CD4-positive, alpha-beta T cell (primary cell): ENCODE measurements at regions not wholly inside any gene's neighbourhood (a gene's known extent, or its start where the extent isn't known, plus 50 kb on each side); places are given as distances from the start of the nearest gene placed in this dataset.

Source experiments
- ATAC-seq: fragments of 200-7000 bp; cut with Tn5 transposase; one replicate; pipeline ENCODE4 v1.10.0; 2022; ENCODE audit warnings: mild to moderate bottlenecking; ENCODE audit not compliant: poor library complexity
- CTCF ChIA-PET: fragments of 350-600 bp; sonication (Branson Sonifier 250); formaldehyde crosslinking; loops from one replicate; lab custom pipeline; 2021; ENCODE audit warnings: antibody characterized with exemption, inconsistent platforms; lab: Charles Lee
- POLR2A ChIA-PET: fragments of 350-600 bp; sonication (Branson Sonifier 250); formaldehyde crosslinking; loops from one replicate; lab custom pipeline; 2021; ENCODE audit warnings: antibody characterized with exemption, inconsistent platforms; lab: Charles Lee
- DNase-seq, 14 experiments: peaks; one replicate each; pipeline ENCODE4 v3.0.0-alpha.2; 2013 to 2020; ENCODE audit warnings: mixed read lengths in 2 of 14
- H3K27ac ChIP-seq, 2 donors: one replicate each; pipeline versions ENCODE4 v1.5.1 to v1.7.0; 2013; ENCODE audit warnings: low read length in 2 of 2, low read depth in 1 of 2, mild to moderate bottlenecking in 1 of 2
- H3K27me3 ChIP-seq, 2 experiments: 1 replicate in 1 of 2; 2 replicates in 1 of 2; pipeline versions ENCODE4 v1.6.1 to v1.7.0; 2013; ENCODE audit warnings: low read length in 2 of 2, control low read depth in 1 of 2, mild to moderate bottlenecking in 1 of 2, moderate library complexity in 1 of 2; ENCODE audit not compliant: insufficient read depth in 2 of 2, control insufficient read depth in 1 of 2
- H3K36me3 ChIP-seq: one replicate; pipeline ENCODE4 v1.6.1; 2013; ENCODE audit warnings: low read length, control low read depth; ENCODE audit not compliant: insufficient read depth
- H3K4me1 ChIP-seq: one replicate; pipeline ENCODE4 v1.6.1; 2013; ENCODE audit warnings: low read length, control low read depth; ENCODE audit not compliant: insufficient read depth
- H3K4me3 ChIP-seq: one replicate; pipeline ENCODE4 v1.5.1; 2013; ENCODE audit warnings: mild to moderate bottlenecking, low read length, moderate library complexity
- H3K9me3 ChIP-seq, 2 experiments: 1 replicate in 1 of 2; 2 replicates in 1 of 2; pipeline versions ENCODE4 v1.6.1 to v1.7.0; 2013; ENCODE audit warnings: low read length in 2 of 2, mild to moderate bottlenecking in 2 of 2, control low read depth in 1 of 2, moderate library complexity in 1 of 2; ENCODE audit not compliant: control insufficient read depth in 1 of 2, insufficient read depth in 1 of 2
- H3K27ac Mint-ChIP-seq: one replicate; pipeline ENCODE4 v1.8.0; 2020; ENCODE audit warnings: mixed read lengths
- H3K27me3 Mint-ChIP-seq: one replicate; pipeline ENCODE4 v1.8.0; 2021; ENCODE audit warnings: mixed read lengths
- H3K36me3 Mint-ChIP-seq: one replicate; pipeline ENCODE4 v1.8.0; 2021; ENCODE audit warnings: low read depth, mixed read lengths
- H3K4me1 Mint-ChIP-seq: one replicate; pipeline ENCODE4 v1.8.0; 2021; ENCODE audit warnings: low read depth, mixed read lengths
- H3K4me3 Mint-ChIP-seq: one replicate; pipeline ENCODE4 v1.8.0; 2020; ENCODE audit warnings: mild to moderate bottlenecking, mixed read lengths
- H3K9me3 Mint-ChIP-seq: one replicate; pipeline ENCODE4 v1.8.0; 2020; ENCODE audit warnings: mixed read lengths
- intact Hi-C, 2 experiments: fragments of 100-400 bp; cut with DNase I in 1 of 2; cut with micrococcal nuclease in 1 of 2; formaldehyde crosslinking; loops; one replicate each; pipeline versions ENCODE4 v1.15.1 to v1.9.0; 2023 to 2025; cut with DNase I, micrococcal nuclease
- TF ChIP-seq, protein P1 (sequence below): fragments of 200-600 bp; IDR thresholded peaks from one replicate; pipeline ENCODE4 v1.8.0; 2022; ENCODE audit warnings: antibody characterized with exemption, mild to moderate bottlenecking

DNA sequence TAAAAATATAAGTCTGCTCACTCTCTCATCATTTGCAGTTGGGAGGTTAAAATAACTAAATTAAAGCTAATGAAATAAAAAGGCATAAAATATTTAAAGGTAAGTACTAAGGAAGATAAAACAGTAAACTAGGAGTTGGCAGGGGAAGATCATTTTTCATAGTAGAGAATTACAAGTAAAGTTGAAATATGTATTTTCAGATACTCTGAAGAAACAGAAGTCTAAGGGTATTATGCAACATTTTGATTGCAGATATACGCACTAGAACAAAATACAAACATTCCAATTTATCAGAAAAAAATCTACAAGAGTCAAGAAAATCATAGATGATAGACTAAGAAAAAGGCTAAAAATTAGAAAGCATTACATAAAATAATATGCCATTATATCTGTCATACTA is 167.6 kb upstream of the CTAGE1 start:
- no peak overlapping the region for H3K27ac ChIP-seq
- H3K9me3 ChIP-seq, result no peaks in the 10 kb centered on the region
- peaks cover 4% of the 10 kb centered on the region for H3K9me3 Mint-ChIP-seq
- intact Hi-C loops, result no loop called here
- H3K27me3 ChIP-seq, result peaks cover 0 to 2% of the 10 kb centered on the region in 2 experiments
- DNase-seq, result no peak
- ChIA-PET CTCF (no interaction called here), POLR2A (no interaction called here)
- H3K4me1 ChIP-seq, result no peaks in the 10 kb centered on the region
- no peaks in the 10 kb centered on the region for H3K36me3 ChIP-seq
- no peaks in the 10 kb centered on the region for H3K36me3 Mint-ChIP-seq
- peaks cover under 1% of the 10 kb centered on the region for H3K27me3 Mint-ChIP-seq
- TF ChIP-seq, protein P1, sequence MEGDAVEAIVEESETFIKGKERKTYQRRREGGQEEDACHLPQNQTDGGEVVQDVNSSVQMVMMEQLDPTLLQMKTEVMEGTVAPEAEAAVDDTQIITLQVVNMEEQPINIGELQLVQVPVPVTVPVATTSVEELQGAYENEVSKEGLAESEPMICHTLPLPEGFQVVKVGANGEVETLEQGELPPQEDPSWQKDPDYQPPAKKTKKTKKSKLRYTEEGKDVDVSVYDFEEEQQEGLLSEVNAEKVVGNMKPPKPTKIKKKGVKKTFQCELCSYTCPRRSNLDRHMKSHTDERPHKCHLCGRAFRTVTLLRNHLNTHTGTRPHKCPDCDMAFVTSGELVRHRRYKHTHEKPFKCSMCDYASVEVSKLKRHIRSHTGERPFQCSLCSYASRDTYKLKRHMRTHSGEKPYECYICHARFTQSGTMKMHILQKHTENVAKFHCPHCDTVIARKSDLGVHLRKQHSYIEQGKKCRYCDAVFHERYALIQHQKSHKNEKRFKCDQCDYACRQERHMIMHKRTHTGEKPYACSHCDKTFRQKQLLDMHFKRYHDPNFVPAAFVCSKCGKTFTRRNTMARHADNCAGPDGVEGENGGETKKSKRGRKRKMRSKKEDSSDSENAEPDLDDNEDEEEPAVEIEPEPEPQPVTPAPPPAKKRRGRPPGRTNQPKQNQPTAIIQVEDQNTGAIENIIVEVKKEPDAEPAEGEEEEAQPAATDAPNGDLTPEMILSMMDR, result no peak
- no peak for ATAC-seq
- H3K4me3 ChIP-seq, result no peak overlapping the region
- H3K4me1 Mint-ChIP-seq, result no peaks in the 10 kb centered on the region
- H3K4me3 Mint-ChIP-seq, result no peak overlapping the region
- H3K27ac Mint-ChIP-seq, result no peak overlapping the region

DNA sequence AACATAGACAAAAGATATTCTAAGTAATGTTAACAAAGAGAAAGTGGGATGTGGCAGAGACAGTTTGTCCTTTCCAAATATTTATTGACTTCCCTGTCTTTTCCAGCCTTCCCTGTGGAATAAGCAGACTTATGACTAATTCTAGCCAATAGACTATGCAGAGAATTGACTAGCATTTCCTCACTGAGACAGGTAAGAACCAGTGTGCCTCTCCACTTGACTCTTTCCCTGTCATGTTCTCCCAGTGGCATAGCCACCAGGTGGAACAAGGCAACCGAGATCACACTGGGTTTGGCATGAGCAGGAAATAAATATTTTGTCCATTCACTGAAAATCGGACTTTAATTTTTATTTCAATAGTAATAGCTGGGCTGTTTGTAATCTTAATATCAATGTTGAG is 168.1 kb upstream of the CTAGE1 start:
- no peaks in the 10 kb centered on the region for H3K4me1 ChIP-seq
- no peak overlapping the region for H3K27ac ChIP-seq
- no peaks in the 10 kb centered on the region for H3K27me3 Mint-ChIP-seq
- no peaks in the 10 kb centered on the region for H3K36me3 ChIP-seq
- intact Hi-C loops, result no loop called here
- H3K27me3 ChIP-seq, result peaks cover 0 to 2% of the 10 kb centered on the region in 2 experiments
- H3K4me3 Mint-ChIP-seq, result no peak overlapping the region
- ChIA-PET CTCF (no interaction called here), POLR2A (no interaction called here)
- DNase-seq (no peak), ATAC-seq (no peak)
- H3K9me3 ChIP-seq, result no peaks in the 10 kb centered on the region
- TF ChIP-seq, protein P1, result no peak
- H3K4me1 Mint-ChIP-seq, result no peaks in the 10 kb centered on the region
- H3K27ac Mint-ChIP-seq, result no peak overlapping the region
- peaks cover 4% of the 10 kb centered on the region for H3K9me3 Mint-ChIP-seq
- H3K4me3 ChIP-seq, result no peak overlapping the region
- H3K36me3 Mint-ChIP-seq, result no peaks in the 10 kb centered on the region

DNA sequence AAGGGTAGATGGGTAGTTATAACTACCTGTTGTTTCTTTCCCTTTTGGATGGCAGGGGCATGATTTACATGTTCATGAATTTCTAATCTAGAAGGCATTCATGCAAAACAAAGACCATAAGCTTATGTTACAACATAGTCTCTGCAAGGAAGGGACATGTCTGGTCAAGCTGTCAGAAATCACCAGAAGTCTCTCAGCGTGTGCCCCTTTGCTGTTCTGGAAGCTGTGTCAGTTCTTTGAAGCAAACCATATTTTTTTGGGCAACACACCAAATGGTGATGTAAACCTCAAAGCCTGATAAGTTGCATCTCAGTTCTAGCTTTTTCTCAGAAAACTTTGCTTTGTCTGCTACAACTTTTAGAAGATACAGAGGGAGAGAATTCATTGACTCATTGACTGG is 173.5 kb upstream of the CTAGE1 start:
- DNase-seq, result no peak
- TF ChIP-seq, protein P1, result no peak
- H3K4me1 Mint-ChIP-seq, result no peaks in the 10 kb centered on the region
- Histone ChIP-seq H3K4me3 (no peak overlapping the region), H3K9me3 (no peaks in the 10 kb centered on the region), H3K27me3 (no peaks in the 10 kb centered on the region), H3K36me3 (no peaks in the 10 kb centered on the region), H3K27ac (no peak overlapping the region), H3K4me1 (no peaks in the 10 kb centered on the region)
- ATAC-seq, result no peak
- peaks cover 3% of the 10 kb centered on the region for H3K27me3 Mint-ChIP-seq
- intact Hi-C loops, result no loop called here
- H3K4me3 Mint-ChIP-seq, result no peak overlapping the region
- POLR2A ChIA-PET, result no interaction called here
- CTCF ChIA-PET, result no interaction called here
- H3K27ac Mint-ChIP-seq, result no peak overlapping the region
- no peaks in the 10 kb centered on the region for H3K36me3 Mint-ChIP-seq
- peaks cover 4% of the 10 kb centered on the region for H3K9me3 Mint-ChIP-seq
